ENCODE measurements at regions not wholly inside any gene's neighbourhood (a gene's known extent, or its start where the extent isn't known, plus 50 kb on each side); places are given as distances from the start of the nearest gene placed in this dataset.

- H3K27me3 ChIP-seq = no peaks in the 10 kb centered on the region
- DNase-seq = no peak
- H3K27ac ChIP-seq = no peak overlapping the region
- no peaks in the 10 kb centered on the region for H3K4me1 ChIP-seq
- H3K4me3 ChIP-seq = no peak overlapping the region
- H3K36me3 ChIP-seq = no peaks in the 10 kb centered on the region
- TF ChIP-seq CTCF (IDR thresholded peaks at IDR 0.05) (no peak), POLR2A (IDR thresholded peaks at IDR 0.05) (no peak)
- no peaks in the 10 kb centered on the region for H3K9me3 ChIP-seq
Measured at GRCh38 chr5:60223342-60223741, 329.8 kb upstream of the PDE4D start.

DNA sequence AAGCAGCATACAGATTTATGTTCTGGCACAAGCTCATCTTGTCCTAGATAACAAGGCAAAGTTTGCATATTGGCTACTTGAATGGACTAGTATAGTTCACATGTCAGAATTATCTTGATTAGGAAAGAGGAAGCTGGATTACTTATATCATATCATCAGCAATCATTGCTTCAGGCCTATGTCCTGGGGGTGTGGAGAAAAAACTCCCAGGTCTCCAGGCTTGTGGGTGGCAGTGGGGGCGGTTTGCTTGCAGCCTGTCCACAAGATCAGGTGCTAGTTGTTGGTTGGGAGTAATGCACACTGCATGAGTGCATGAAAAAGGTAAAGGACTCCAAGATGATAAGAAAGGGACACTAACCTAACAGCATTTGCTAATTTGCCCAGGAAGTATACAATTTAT lies 326.4 kb upstream of the PDE4D start:
- Histone ChIP-seq H3K9me3 (no peaks in the 10 kb centered on the region), H3K27ac (no peak overlapping the region), H3K4me1 (no peaks in the 10 kb centered on the region), H3K4me3 (no peak overlapping the region), H3K27me3 (no peaks in the 10 kb centered on the region), H3K36me3 (no peaks in the 10 kb centered on the region)
- no peak for TF ChIP-seq CTCF (IDR thresholded peaks at IDR 0.05)
- TF ChIP-seq POLR2A (IDR thresholded peaks at IDR 0.05) = no peak
- DNase-seq = no peak

- Histone ChIP-seq H3K27me3 (no peaks in the 10 kb centered on the region), H3K4me3 (no peak overlapping the region), H3K36me3 (no peaks in the 10 kb centered on the region), H3K4me1 (no peaks in the 10 kb centered on the region), H3K27ac (no peak overlapping the region), H3K9me3 (no peaks in the 10 kb centered on the region)
- TF ChIP-seq POLR2A (IDR thresholded peaks at IDR 0.05) = no peak
- TF ChIP-seq CTCF (IDR thresholded peaks at IDR 0.05) = no peak
- no peak for DNase-seq
Measured at GRCh38 chr5:60210810-60211209, 317.3 kb upstream of the PDE4D start.

- TF ChIP-seq CTCF (IDR thresholded peaks at IDR 0.05) = no peak
- no peak for TF ChIP-seq POLR2A (IDR thresholded peaks at IDR 0.05)
- H3K27ac ChIP-seq = no peak overlapping the region
- no peaks in the 10 kb centered on the region for H3K27me3 ChIP-seq
- no peak for DNase-seq
- no peak overlapping the region for H3K4me3 ChIP-seq
- no peaks in the 10 kb centered on the region for H3K9me3 ChIP-seq
- H3K4me1 ChIP-seq = no peaks in the 10 kb centered on the region
- H3K36me3 ChIP-seq = no peaks in the 10 kb centered on the region
Measured at GRCh38 chr5:60209146-60209840, 315.8 kb upstream of the PDE4D start.

- Histone ChIP-seq H3K4me3 (no peak overlapping the region), H3K36me3 (no peaks in the 10 kb centered on the region), H3K4me1 (no peaks in the 10 kb centered on the region), H3K27me3 (no peaks in the 10 kb centered on the region), H3K9me3 (no peaks in the 10 kb centered on the region), H3K27ac (no peak overlapping the region)
- DNase-seq = no peak
- TF ChIP-seq CTCF (IDR thresholded peaks at IDR 0.05) = no peak
- TF ChIP-seq POLR2A (IDR thresholded peaks at IDR 0.05) = no peak
Measured at GRCh38 chr5:60208716-60209115, 315.2 kb upstream of the PDE4D start.

DNA sequence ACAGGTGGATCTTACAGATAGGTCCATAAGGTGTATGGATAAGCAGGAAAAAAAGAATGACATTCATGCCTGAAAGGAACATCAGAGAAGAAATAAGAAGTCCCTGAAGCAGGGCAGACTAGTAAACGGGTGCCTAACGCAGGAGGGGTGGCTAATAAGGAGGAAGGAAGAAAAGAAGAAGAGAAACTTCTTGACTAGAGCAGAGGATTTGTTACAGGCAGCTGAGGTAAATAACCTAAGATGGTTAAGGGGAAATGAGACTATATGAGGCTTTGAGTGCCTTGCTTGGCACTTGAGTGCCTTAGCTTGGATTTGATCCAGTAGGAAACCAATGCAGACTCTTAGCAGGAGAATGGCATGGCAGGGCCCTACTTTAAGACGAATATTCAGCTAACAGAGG lies 313.5 kb upstream of the PDE4D start:
- Histone ChIP-seq H3K36me3 (no peaks in the 10 kb centered on the region), H3K9me3 (no peaks in the 10 kb centered on the region), H3K4me3 (no peak overlapping the region), H3K4me1 (no peaks in the 10 kb centered on the region), H3K27me3 (no peaks in the 10 kb centered on the region), H3K27ac (no peak overlapping the region)
- DNase-seq = no peak
- no peak for TF ChIP-seq POLR2A (IDR thresholded peaks at IDR 0.05)
- TF ChIP-seq CTCF (IDR thresholded peaks at IDR 0.05) = no peak
